Loucy (cell line): ENCODE measurements at regions not wholly inside any gene's neighbourhood (a gene's known extent, or its start where the extent isn't known, plus 50 kb on each side); places are given as distances from the start of the nearest gene placed in this dataset.

Experiments
- CTCF ChIP-seq: fragments of 200-600 bp; sonication (generic); conservative IDR thresholded peaks from 2 replicates; pipeline ENCODE4 v1.5.1; 2014; ENCODE audit warnings: mild to moderate bottlenecking, antibody characterized with exemption, low read length
- EZH2phosphoT487 ChIP-seq: fragments of 200-600 bp; IDR thresholded peaks from 2 replicates; pipeline ENCODE4 v1.6.1; 2018; ENCODE audit warnings: antibody characterized with exemption, mild to moderate bottlenecking, moderate library complexity, borderline replicate concordance

- TF ChIP-seq CTCF (no peak), EZH2phosphoT487 (no peak)
Measured at GRCh38 chr12:24739106-24739779, 209.7 kb downstream of the BCAT1 start.
